ENCODE measurements at regions not wholly inside any gene's neighbourhood (a gene's known extent, or its start where the extent isn't known, plus 50 kb on each side); places are given as distances from the start of the nearest gene placed in this dataset.

GRCh38 chr2:20146401-20146800, 78.5 kb downstream of the SDC1 start:
- H3K9me3 ChIP-seq (ENCODE audit: severe bottlenecking) = no peaks in the 10 kb centered on the region
- ATAC-seq (ENCODE audit: low read depth) (no peak), DNase-seq (ENCODE audit: low spot score) (peak; percentile 1)
- H3K27me3 ChIP-seq (ENCODE audit: insufficient read depth, poor library complexity, severe bottlenecking) = no peaks in the 10 kb centered on the region
- H3K36me3 ChIP-seq (ENCODE audit: low read depth) = no peaks in the 10 kb centered on the region
- no peak overlapping the region for H3K4me3 ChIP-seq (ENCODE audit: severe bottlenecking)
- H3K27ac ChIP-seq (ENCODE audit: poor library complexity, severe bottlenecking) = no peak overlapping the region
- TF ChIP-seq, protein P1, sequence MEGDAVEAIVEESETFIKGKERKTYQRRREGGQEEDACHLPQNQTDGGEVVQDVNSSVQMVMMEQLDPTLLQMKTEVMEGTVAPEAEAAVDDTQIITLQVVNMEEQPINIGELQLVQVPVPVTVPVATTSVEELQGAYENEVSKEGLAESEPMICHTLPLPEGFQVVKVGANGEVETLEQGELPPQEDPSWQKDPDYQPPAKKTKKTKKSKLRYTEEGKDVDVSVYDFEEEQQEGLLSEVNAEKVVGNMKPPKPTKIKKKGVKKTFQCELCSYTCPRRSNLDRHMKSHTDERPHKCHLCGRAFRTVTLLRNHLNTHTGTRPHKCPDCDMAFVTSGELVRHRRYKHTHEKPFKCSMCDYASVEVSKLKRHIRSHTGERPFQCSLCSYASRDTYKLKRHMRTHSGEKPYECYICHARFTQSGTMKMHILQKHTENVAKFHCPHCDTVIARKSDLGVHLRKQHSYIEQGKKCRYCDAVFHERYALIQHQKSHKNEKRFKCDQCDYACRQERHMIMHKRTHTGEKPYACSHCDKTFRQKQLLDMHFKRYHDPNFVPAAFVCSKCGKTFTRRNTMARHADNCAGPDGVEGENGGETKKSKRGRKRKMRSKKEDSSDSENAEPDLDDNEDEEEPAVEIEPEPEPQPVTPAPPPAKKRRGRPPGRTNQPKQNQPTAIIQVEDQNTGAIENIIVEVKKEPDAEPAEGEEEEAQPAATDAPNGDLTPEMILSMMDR (IDR thresholded peaks at IDR 0.05; ENCODE audit: poor library complexity, severe bottlenecking) = no peak
- H3K4me1 ChIP-seq (ENCODE audit: insufficient read depth, poor library complexity, severe bottlenecking) = peaks cover 23% of the 10 kb centered on the region

DNA sequence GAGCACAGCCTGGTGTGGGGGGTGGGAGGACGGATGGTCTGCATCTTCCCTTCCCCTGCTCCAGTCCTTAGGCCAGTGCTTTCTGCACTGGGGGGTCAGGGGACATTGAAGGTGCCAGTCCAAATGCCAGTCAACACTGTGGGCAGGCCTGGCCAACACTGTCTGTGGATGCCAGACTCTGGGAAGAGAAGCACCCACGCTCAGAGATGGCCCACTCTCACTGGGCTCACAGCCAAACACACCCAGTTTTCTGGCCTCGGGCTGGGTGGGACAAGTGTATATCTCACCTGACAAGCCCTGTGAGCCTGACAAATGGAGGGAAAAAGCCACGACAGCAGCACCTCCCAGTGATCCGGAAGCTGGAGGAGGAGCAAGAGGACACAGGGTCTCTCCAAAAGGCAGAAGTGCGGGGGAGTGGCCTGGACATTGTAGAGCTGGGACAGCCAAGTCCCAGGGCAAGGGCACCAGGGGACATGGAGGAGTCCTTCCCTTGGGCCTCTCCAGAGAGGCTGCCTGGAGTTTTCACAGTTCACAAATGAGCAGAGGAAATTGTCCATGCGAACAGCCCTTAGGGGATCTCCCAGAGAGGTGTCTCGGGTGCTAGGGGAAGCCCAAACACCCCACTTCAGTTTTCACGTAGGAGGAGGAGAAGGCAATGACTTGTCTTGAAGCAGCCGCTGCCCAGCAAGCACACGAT, 79.3 kb downstream of the SDC1 start:
- DNase-seq (ENCODE audit: low spot score) = peak; percentile 49
- peaks cover 28% of the 10 kb centered on the region for H3K4me1 ChIP-seq (ENCODE audit: insufficient read depth, poor library complexity, severe bottlenecking)
- H3K27me3 ChIP-seq (ENCODE audit: insufficient read depth, poor library complexity, severe bottlenecking) = no peaks in the 10 kb centered on the region
- ATAC-seq (ENCODE audit: low read depth) = no peak
- TF ChIP-seq, protein P1 (IDR thresholded peaks at IDR 0.05; ENCODE audit: poor library complexity, severe bottlenecking) = no peak
- no peaks in the 10 kb centered on the region for H3K36me3 ChIP-seq (ENCODE audit: low read depth)
- no peaks in the 10 kb centered on the region for H3K9me3 ChIP-seq (ENCODE audit: severe bottlenecking)
- H3K4me3 ChIP-seq (ENCODE audit: severe bottlenecking) = no peak overlapping the region
- H3K27ac ChIP-seq (ENCODE audit: poor library complexity, severe bottlenecking) = no peak overlapping the region

DNA sequence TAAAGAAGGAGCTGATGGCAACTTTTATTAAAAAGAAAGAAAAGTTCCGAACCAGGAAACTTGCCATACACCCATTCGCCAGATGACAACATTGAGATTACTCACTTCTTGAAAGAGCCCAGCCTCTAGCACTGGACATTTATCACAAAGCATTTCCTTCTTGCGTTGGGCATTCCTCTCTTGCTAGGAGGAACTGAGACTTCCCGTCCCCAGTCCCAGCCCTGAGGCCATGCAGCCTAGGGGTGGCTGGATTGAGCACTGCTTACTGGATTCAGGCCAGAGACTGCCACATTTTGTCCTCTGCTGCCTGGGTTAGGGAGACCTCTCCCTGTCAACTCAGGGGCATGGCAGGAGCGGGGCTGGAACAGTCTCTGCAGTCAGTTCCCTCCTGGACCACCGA, 80.1 kb downstream of the SDC1 start:
- Histone ChIP-seq H3K4me1 (ENCODE audit: insufficient read depth, poor library complexity, severe bottlenecking) (peaks cover 27% of the 10 kb centered on the region), H3K36me3 (ENCODE audit: low read depth) (no peaks in the 10 kb centered on the region), H3K27me3 (ENCODE audit: insufficient read depth, poor library complexity, severe bottlenecking) (no peaks in the 10 kb centered on the region), H3K27ac (ENCODE audit: poor library complexity, severe bottlenecking) (no peak overlapping the region), H3K4me3 (ENCODE audit: severe bottlenecking) (no peak overlapping the region), H3K9me3 (ENCODE audit: severe bottlenecking) (no peaks in the 10 kb centered on the region)
- ATAC-seq (ENCODE audit: low read depth) (no peak), DNase-seq (ENCODE audit: low spot score) (peak; percentile 31)
- TF ChIP-seq, protein P1 (IDR thresholded peaks at IDR 0.05; ENCODE audit: poor library complexity, severe bottlenecking) = no peak

DNA sequence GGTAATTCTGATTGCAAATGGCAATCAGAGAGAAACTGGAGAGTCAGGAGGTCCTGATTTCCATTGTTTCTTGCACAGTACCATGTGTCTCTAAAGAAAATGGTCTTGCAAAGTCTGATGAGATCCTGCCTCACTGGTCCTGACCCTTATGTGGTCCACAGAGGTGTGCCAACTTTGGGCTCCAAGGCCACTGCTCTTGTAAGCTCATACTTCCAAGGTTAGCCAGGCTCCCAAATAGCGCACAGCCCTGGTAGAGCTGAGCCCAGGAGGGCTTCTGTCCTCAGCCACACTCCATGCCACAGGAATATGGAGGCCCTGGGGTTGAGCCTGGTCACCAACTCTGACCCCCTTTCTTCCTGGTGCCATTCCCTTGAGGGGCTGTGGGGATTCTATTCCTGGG, 80.7 kb downstream of the SDC1 start:
- TF ChIP-seq, protein P1 (IDR thresholded peaks at IDR 0.05; ENCODE audit: poor library complexity, severe bottlenecking) = no peak
- Histone ChIP-seq H3K4me3 (ENCODE audit: severe bottlenecking) (no peak overlapping the region), H3K27ac (ENCODE audit: poor library complexity, severe bottlenecking) (no peak overlapping the region), H3K36me3 (ENCODE audit: low read depth) (no peaks in the 10 kb centered on the region), H3K4me1 (ENCODE audit: insufficient read depth, poor library complexity, severe bottlenecking) (peaks cover 25% of the 10 kb centered on the region), H3K27me3 (ENCODE audit: insufficient read depth, poor library complexity, severe bottlenecking) (no peaks in the 10 kb centered on the region), H3K9me3 (ENCODE audit: severe bottlenecking) (no peaks in the 10 kb centered on the region)
- ATAC-seq (ENCODE audit: low read depth) (no peak), DNase-seq (ENCODE audit: low spot score) (peak; percentile 23)

- TF ChIP-seq, protein P1 (IDR thresholded peaks at IDR 0.05; ENCODE audit: poor library complexity, severe bottlenecking) = no peak
- no peak for ATAC-seq (ENCODE audit: low read depth)
- no peak overlapping the region for H3K27ac ChIP-seq (ENCODE audit: poor library complexity, severe bottlenecking)
These were observed 81.7 kb downstream of the SDC1 start for GRCh38 chr2:20143263-20143662.

More at GRCh38 chr2:20143263-20143662, 81.7 kb downstream of the SDC1 start:
- no peaks in the 10 kb centered on the region for H3K9me3 ChIP-seq (ENCODE audit: severe bottlenecking)
- peak; percentile 10 for DNase-seq (ENCODE audit: low spot score)
- no peaks in the 10 kb centered on the region for H3K27me3 ChIP-seq (ENCODE audit: insufficient read depth, poor library complexity, severe bottlenecking)
- H3K36me3 ChIP-seq (ENCODE audit: low read depth) = no peaks in the 10 kb centered on the region
- H3K4me3 ChIP-seq (ENCODE audit: severe bottlenecking) = no peak overlapping the region
- peaks cover 18% of the 10 kb centered on the region for H3K4me1 ChIP-seq (ENCODE audit: insufficient read depth, poor library complexity, severe bottlenecking)

Data from RWPE2 (cell line).